HCT116 (cell line): ENCODE measurements at regions not wholly inside any gene's neighbourhood (a gene's known extent, or its start where the extent isn't known, plus 50 kb on each side); places are given as distances from the start of the nearest gene placed in this dataset.

ENCODE experiments used
- CTCF ChIP-seq, 3 experiments: fragments of 200-600 bp in 1 of 3; sonication (generic) in 1 of 3; IDR thresholded peaks in 2 of 3; conservative IDR thresholded peaks in 1 of 3; 2 replicates each; pipeline ENCODE4 v1.5.1; 2012 to 2017; ENCODE audit warnings: low read depth in 2 of 3, low read length in 2 of 3, antibody characterized with exemption in 1 of 3, borderline replicate concordance in 1 of 3, control low read depth in 1 of 3, mild to moderate bottlenecking in 1 of 3, mixed read lengths in 1 of 3, mixed run types in 1 of 3, moderate library complexity in 1 of 3; ENCODE audit not compliant: insufficient read depth in 1 of 3
- FOSL1 ChIP-seq: IDR thresholded peaks from 2 replicates; pipeline ENCODE4 v1.6.1; 2012; ENCODE audit warnings: low read depth
- MAX ChIP-seq: IDR thresholded peaks from 2 replicates; pipeline ENCODE4 v1.6.1; 2012
- SIN3A ChIP-seq: IDR thresholded peaks from 2 replicates; pipeline ENCODE4 v1.6.1; 2012; ENCODE audit warnings: low read depth
- SRF ChIP-seq: IDR thresholded peaks from 2 replicates; pipeline ENCODE4 v1.6.1; 2012; ENCODE audit warnings: low read depth
- TF ChIP-seq, protein P1 (sequence below): IDR thresholded peaks from 2 replicates; pipeline ENCODE4 v1.6.1; 2011; ENCODE audit warnings: mild to moderate bottlenecking, low read length, moderate library complexity; ENCODE audit not compliant: insufficient replicate concordance; ENCODE audit errors: extremely low read depth

DNA sequence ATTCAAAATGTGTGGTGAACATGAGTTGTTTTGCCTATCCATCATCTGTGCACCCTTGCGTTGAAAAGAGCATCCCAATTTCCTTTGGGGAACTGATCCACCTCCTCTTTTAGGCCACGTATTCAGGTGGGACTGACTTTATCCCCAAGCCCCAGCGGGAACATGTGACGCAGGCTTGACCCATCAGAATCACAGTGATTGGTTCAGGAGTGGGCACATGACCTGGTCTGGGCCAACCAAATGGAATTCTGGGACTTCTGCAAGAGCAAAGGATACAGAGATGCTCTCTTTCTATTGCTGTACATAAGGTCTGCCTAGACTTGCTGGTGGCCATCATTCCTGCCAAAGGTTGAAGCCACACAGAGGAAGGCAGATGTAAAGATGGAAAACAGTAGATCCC, 158.9 kb downstream of the IRX5 start:
- TF ChIP-seq SIN3A: no peak
- TF ChIP-seq MAX: no peak
- no peak for TF ChIP-seq CTCF (IDR thresholded peaks at IDR 0.05 in 2 of 3, conservative IDR thresholded peaks at IDR 0.05 in 1 of 3; ENCODE audit: borderline replicate concordance in 1 of 3, insufficient read depth in 1 of 3, low read depth in 2 of 3, low read length in 2 of 3)
- TF ChIP-seq SRF: no peak
- no peak for TF ChIP-seq FOSL1
- TF ChIP-seq, protein P1, sequence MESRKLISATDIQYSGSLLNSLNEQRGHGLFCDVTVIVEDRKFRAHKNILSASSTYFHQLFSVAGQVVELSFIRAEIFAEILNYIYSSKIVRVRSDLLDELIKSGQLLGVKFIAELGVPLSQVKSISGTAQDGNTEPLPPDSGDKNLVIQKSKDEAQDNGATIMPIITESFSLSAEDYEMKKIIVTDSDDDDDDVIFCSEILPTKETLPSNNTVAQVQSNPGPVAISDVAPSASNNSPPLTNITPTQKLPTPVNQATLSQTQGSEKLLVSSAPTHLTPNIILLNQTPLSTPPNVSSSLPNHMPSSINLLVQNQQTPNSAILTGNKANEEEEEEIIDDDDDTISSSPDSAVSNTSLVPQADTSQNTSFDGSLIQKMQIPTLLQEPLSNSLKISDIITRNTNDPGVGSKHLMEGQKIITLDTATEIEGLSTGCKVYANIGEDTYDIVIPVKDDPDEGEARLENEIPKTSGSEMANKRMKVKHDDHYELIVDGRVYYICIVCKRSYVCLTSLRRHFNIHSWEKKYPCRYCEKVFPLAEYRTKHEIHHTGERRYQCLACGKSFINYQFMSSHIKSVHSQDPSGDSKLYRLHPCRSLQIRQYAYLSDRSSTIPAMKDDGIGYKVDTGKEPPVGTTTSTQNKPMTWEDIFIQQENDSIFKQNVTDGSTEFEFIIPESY: no peak
